H9 (cell line): ENCODE measurements at regions not wholly inside any gene's neighbourhood (a gene's known extent, or its start where the extent isn't known, plus 50 kb on each side); places are given as distances from the start of the nearest gene placed in this dataset.

Source experiments
- DNase-seq: peaks from one replicate; pipeline ENCODE4 v3.0.0-alpha.2; 2017
- H2AFZ ChIP-seq: one replicate; pipeline ENCODE4 v1.6.1; 2013; ENCODE audit warnings: mild to moderate bottlenecking, low read length, control low read depth, moderate library complexity
- H2AK5ac ChIP-seq: 2 replicates; pipeline ENCODE4 v1.6.1; 2013; ENCODE audit warnings: low read length, control low read depth, mixed read lengths; ENCODE audit not compliant: insufficient read length
- H2BK120ac ChIP-seq: one replicate; pipeline ENCODE4 v1.6.1; 2013; ENCODE audit warnings: low read depth, mild to moderate bottlenecking, low read length, control low read depth, inconsistent platforms; ENCODE audit not compliant: poor library complexity, severe bottlenecking
- H2BK12ac ChIP-seq: 2 replicates; pipeline ENCODE4 v1.6.1; 2013; ENCODE audit warnings: low read length, control low read depth, mixed read lengths, low read depth; ENCODE audit not compliant: insufficient read length
- H2BK15ac ChIP-seq: 2 replicates; pipeline ENCODE4 v1.6.1; 2013; ENCODE audit warnings: low read depth, low read length, control low read depth
- H2BK20ac ChIP-seq: one replicate; pipeline ENCODE4 v1.6.1; 2013; ENCODE audit warnings: low read depth, mild to moderate bottlenecking, low read length, control low read depth, inconsistent platforms; ENCODE audit not compliant: poor library complexity, severe bottlenecking
- H2BK5ac ChIP-seq: 2 replicates; pipeline ENCODE4 v1.6.1; 2013; ENCODE audit warnings: low read length, control low read depth, mixed read lengths; ENCODE audit not compliant: insufficient read length
- H3K14ac ChIP-seq: 2 replicates; pipeline ENCODE4 v1.6.1; 2013; ENCODE audit warnings: low read length, control low read depth; ENCODE audit not compliant: insufficient read depth
- H3K18ac ChIP-seq: 2 replicates; pipeline ENCODE4 v1.6.1; 2013; ENCODE audit warnings: low read depth, mild to moderate bottlenecking, mixed read lengths, low read length, control low read depth; ENCODE audit not compliant: insufficient read length
- H3K23ac ChIP-seq: 2 replicates; pipeline ENCODE4 v1.6.1; 2013; ENCODE audit warnings: low read length, control low read depth, mixed read lengths, low read depth; ENCODE audit not compliant: insufficient read length
- H3K23me2 ChIP-seq: 2 replicates; pipeline ENCODE4 v1.6.1; 2013; ENCODE audit warnings: low read depth, mild to moderate bottlenecking, mixed read lengths, low read length, control low read depth; ENCODE audit not compliant: insufficient read length, poor library complexity, severe bottlenecking
- H3K27ac ChIP-seq: 2 replicates; pipeline ENCODE4 v1.5.1; 2013; ENCODE audit warnings: low read length, control low read depth, mixed read lengths, low read depth; ENCODE audit not compliant: insufficient read length
- H3K27me3 ChIP-seq: 2 replicates; pipeline ENCODE4 v1.6.1; 2013; ENCODE audit warnings: low read length, control low read depth, inconsistent platforms; ENCODE audit not compliant: insufficient read depth
- H3K4ac ChIP-seq: 2 replicates; pipeline ENCODE4 v1.6.1; 2013; ENCODE audit warnings: low read depth, mild to moderate bottlenecking, control low read depth, inconsistent platforms, low read length, moderate library complexity
- H3K4me1 ChIP-seq: 2 replicates; pipeline ENCODE4 v1.6.1; 2013; ENCODE audit warnings: low read length, control low read depth, inconsistent platforms; ENCODE audit not compliant: insufficient read depth
- H3K4me2 ChIP-seq: 2 replicates; pipeline ENCODE4 v1.6.1; 2013; ENCODE audit warnings: low read length, control low read depth, mixed read lengths; ENCODE audit not compliant: insufficient read length, insufficient read depth
- H3K56ac ChIP-seq: 2 replicates; pipeline ENCODE4 v1.6.1; 2013; ENCODE audit warnings: low read depth, mild to moderate bottlenecking, mixed read lengths, low read length, control low read depth; ENCODE audit not compliant: insufficient read length
- H3K79me1 ChIP-seq: 2 replicates; pipeline ENCODE4 v1.6.1; 2013; ENCODE audit warnings: low read depth, mild to moderate bottlenecking, moderate library complexity, low read length, control low read depth, inconsistent platforms; ENCODE audit not compliant: insufficient read depth, poor library complexity, severe bottlenecking
- H3K79me2 ChIP-seq: 2 replicates; pipeline ENCODE4 v1.6.1; 2013; ENCODE audit warnings: low read length, control low read depth, inconsistent platforms; ENCODE audit not compliant: insufficient read depth
- H3K9ac ChIP-seq: 2 replicates; pipeline ENCODE4 v1.6.1; 2013; ENCODE audit warnings: low read length, control low read depth, mixed read lengths; ENCODE audit not compliant: insufficient read length; ENCODE audit errors: extremely low read depth
- H3K9me3 ChIP-seq: one replicate; pipeline ENCODE4 v1.6.1; 2013; ENCODE audit warnings: low read depth, low read length, inconsistent platforms; ENCODE audit not compliant: control insufficient read depth
- H3T11ph ChIP-seq: one replicate; pipeline ENCODE4 v1.6.1; 2013; ENCODE audit warnings: mild to moderate bottlenecking, low read length, control low read depth, inconsistent platforms
- H4K20me1 ChIP-seq: one replicate; pipeline ENCODE4 v1.6.1; 2013; ENCODE audit not compliant: control insufficient read depth, insufficient read length, insufficient read depth
- H4K5ac ChIP-seq: 2 replicates; pipeline ENCODE4 v1.6.1; 2013; ENCODE audit warnings: low read depth, mild to moderate bottlenecking, mixed read lengths, low read length, control low read depth; ENCODE audit not compliant: insufficient read length
- H4K8ac ChIP-seq: replicated peaks from 2 replicates; pipeline ENCODE4 v1.6.1; 2013; ENCODE audit warnings: low read length, control low read depth, mixed read lengths, low read depth; ENCODE audit not compliant: insufficient read length
- H4K91ac ChIP-seq: 2 replicates; pipeline ENCODE4 v1.6.1; 2013; ENCODE audit warnings: low read depth, mild to moderate bottlenecking, moderate library complexity, mixed read lengths, low read length, control low read depth; ENCODE audit not compliant: insufficient read length
- H3K27ac Mint-ChIP-seq, 3 experiments: 2 replicates in 2 of 3; 3 replicates in 1 of 3; pipeline ENCODE4 v1.8.0; 2020 to 2021; ENCODE audit warnings: mixed read lengths in 3 of 3, mild to moderate bottlenecking in 1 of 3, moderate library complexity in 1 of 3
- H3K27me3 Mint-ChIP-seq: 2 replicates; pipeline ENCODE4 v1.8.0; 2021; ENCODE audit warnings: low read depth, mild to moderate bottlenecking, moderate library complexity, mixed read lengths
- H3K36me3 Mint-ChIP-seq, 3 experiments: 2 replicates in 2 of 3; 3 replicates in 1 of 3; pipeline ENCODE4 v1.8.0; 2020 to 2021; ENCODE audit warnings: low read depth in 3 of 3, mixed read lengths in 3 of 3; ENCODE audit not compliant: insufficient read depth in 1 of 3
- H3K4me1 Mint-ChIP-seq, 2 experiments: 2 replicates each; pipeline ENCODE4 v1.8.0; 2020; ENCODE audit warnings: mixed read lengths in 2 of 2
- H3K4me3 Mint-ChIP-seq, 2 experiments: 2 replicates in 1 of 2; 3 replicates in 1 of 2; pipeline ENCODE4 v1.8.0; 2020 to 2021; ENCODE audit warnings: mild to moderate bottlenecking in 2 of 2, mixed read lengths in 2 of 2, moderate library complexity in 1 of 2
- H3K9me3 Mint-ChIP-seq, 2 experiments: 2 replicates in 1 of 2; 3 replicates in 1 of 2; pipeline ENCODE4 v1.8.0; 2020; ENCODE audit warnings: mild to moderate bottlenecking in 2 of 2, mixed read lengths in 2 of 2, moderate library complexity in 1 of 2
- WGBS: extraction: QIAGEN DNeasy Blood & Tissue Kit; methylation state at CpG from one replicate; pipeline ENCODE4 v1.1.7; 2013; ENCODE audit warnings: missing lambda C conversion rate, low lambda C conversion rate, mixed read lengths; ENCODE audit not compliant: insufficient read length; ENCODE audit errors: extremely low coverage; 5-methylcytosine and 5-hydroxymethylcytosine counted together
- TF ChIP-seq, protein P1 (sequence below): fragments of 200-600 bp; sonication (generic); conservative IDR thresholded peaks from 3 replicates; pipeline ENCODE4 v1.8.0; 2021; ENCODE audit warnings: antibody characterized with exemption, mild to moderate bottlenecking

DNA sequence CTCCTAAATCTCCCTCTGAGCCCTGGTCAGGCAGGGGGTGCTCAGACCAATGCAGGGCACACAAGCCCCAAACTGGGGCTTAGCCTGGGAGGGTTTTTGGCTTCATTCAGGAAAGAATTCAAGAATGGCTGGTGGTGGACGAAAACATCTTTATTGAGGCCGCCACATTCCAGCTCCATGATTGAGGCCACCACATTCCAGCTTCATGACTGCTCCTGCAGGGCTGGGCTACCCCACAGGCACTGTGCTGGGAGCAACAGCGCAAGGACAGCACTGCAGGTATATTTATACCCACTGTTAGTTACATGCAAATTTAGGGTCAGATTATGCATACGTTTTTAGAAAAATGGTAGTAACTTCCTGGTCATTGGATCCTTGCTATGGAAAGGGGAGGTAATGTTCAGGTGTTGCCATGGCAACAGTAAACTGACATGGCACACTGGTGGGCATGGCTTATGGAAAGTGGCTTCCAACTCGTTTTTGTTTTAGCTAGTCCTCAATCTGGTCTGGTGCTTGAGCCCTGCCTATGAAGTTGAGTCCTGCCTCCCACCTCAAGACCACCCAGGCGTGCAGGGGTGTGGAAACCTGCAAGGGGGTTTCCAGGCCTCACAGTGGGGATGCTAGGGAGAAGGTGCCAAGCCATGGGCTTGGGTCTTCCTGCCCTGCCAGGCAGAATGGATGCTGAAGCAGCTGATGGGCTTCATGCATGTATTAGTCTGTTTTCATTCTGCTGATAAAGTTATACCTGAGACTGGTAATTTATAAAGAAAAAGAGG is 348.7 kb upstream of the AJAP1 start:
- Histone ChIP-seq H3K9me3 (peaks cover 11% of the 10 kb centered on the region), H3K79me2 (no peaks in the 10 kb centered on the region), H3K4ac (no peak overlapping the region), H2BK12ac (no peak overlapping the region), H2BK20ac (no peak overlapping the region), H2BK15ac (no peak overlapping the region), H4K20me1 (no peaks in the 10 kb centered on the region), H3T11ph (no peak overlapping the region), H3K23ac (no peak overlapping the region), H3K4me1 (no peaks in the 10 kb centered on the region), H2AFZ (no peak overlapping the region), H3K56ac (no peak overlapping the region), H3K23me2 (no peaks in the 10 kb centered on the region), H4K8ac (no peak overlapping the region), H3K9ac (no peak overlapping the region), H4K5ac (no peak overlapping the region), H3K18ac (no peak overlapping the region), H3K4me2 (no peak overlapping the region), H2BK5ac (no peak overlapping the region), H3K27ac (no peak overlapping the region), H3K27me3 (no peaks in the 10 kb centered on the region), H3K14ac (no peak overlapping the region), H3K79me1 (no peaks in the 10 kb centered on the region), H4K91ac (no peak overlapping the region), H2BK120ac (no peak overlapping the region), H2AK5ac (no peak overlapping the region)
- H3K27me3 Mint-ChIP-seq, result peaks cover 6% of the 10 kb centered on the region
- H3K9me3 Mint-ChIP-seq, result peaks cover 23 to 27% of the 10 kb centered on the region in 2 experiments
- TF ChIP-seq, protein P1, sequence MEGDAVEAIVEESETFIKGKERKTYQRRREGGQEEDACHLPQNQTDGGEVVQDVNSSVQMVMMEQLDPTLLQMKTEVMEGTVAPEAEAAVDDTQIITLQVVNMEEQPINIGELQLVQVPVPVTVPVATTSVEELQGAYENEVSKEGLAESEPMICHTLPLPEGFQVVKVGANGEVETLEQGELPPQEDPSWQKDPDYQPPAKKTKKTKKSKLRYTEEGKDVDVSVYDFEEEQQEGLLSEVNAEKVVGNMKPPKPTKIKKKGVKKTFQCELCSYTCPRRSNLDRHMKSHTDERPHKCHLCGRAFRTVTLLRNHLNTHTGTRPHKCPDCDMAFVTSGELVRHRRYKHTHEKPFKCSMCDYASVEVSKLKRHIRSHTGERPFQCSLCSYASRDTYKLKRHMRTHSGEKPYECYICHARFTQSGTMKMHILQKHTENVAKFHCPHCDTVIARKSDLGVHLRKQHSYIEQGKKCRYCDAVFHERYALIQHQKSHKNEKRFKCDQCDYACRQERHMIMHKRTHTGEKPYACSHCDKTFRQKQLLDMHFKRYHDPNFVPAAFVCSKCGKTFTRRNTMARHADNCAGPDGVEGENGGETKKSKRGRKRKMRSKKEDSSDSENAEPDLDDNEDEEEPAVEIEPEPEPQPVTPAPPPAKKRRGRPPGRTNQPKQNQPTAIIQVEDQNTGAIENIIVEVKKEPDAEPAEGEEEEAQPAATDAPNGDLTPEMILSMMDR, result no peak
- no peaks in the 10 kb centered on the region for H3K4me1 Mint-ChIP-seq
- H3K36me3 Mint-ChIP-seq, result peaks cover 2 to 16% (median 5%) of the 10 kb centered on the region in 3 experiments
- peak; percentile 1 for DNase-seq
- no peak overlapping the region for H3K4me3 Mint-ChIP-seq
- no peak overlapping the region for H3K27ac Mint-ChIP-seq
- WGBS, result no CpG with 5 or more reads among the region's 6 CpGs
